H1 (cell line): ENCODE measurements at regions not wholly inside any gene's neighbourhood (a gene's known extent, or its start where the extent isn't known, plus 50 kb on each side); places are given as distances from the start of the nearest gene placed in this dataset.

Experiments
- ATF2 ChIP-seq: IDR thresholded peaks from 2 replicates; pipeline ENCODE4 v1.6.1; 2012; ENCODE audit warnings: low read length, inconsistent platforms
- CEBPB ChIP-seq: IDR thresholded peaks from 2 replicates; pipeline ENCODE4 v1.6.1; 2012; ENCODE audit warnings: low read depth, low read length
- CTCF ChIP-seq, 3 experiments: IDR thresholded peaks; 1 replicate in 2 of 3; 2 replicates in 1 of 3; pipeline versions ENCODE4 v1.5.1 to v1.6.1; 2011; ENCODE audit warnings: low read length in 3 of 3, mild to moderate bottlenecking in 3 of 3, inconsistent platforms in 2 of 3, low read depth in 1 of 3, moderate library complexity in 1 of 3; ENCODE audit not compliant: insufficient read depth in 1 of 3; ENCODE audit errors: control extremely low read depth in 1 of 3
- EZH2 ChIP-seq: fragments of 200-600 bp; sonication (generic); IDR thresholded peaks from 2 replicates; pipeline ENCODE4 v1.7.1; 2012; ENCODE audit warnings: low read depth, mild to moderate bottlenecking, moderate library complexity, low read length, inconsistent platforms; ENCODE audit not compliant: severe bottlenecking
- MAX ChIP-seq: IDR thresholded peaks from 2 replicates; pipeline ENCODE4 v1.6.1; 2012; ENCODE audit warnings: inconsistent platforms
- POLR2A ChIP-seq, 2 experiments: IDR thresholded peaks; 1 replicate in 1 of 2; 2 replicates in 1 of 2; pipeline ENCODE4 v1.6.1; 2011; ENCODE audit warnings: low read depth in 2 of 2, low read length in 2 of 2, mild to moderate bottlenecking in 2 of 2; ENCODE audit errors: control extremely low read depth in 1 of 2
- POLR2AphosphoS5 ChIP-seq: IDR thresholded peaks from 2 replicates; pipeline ENCODE4 v1.6.1; 2011; ENCODE audit warnings: low read depth, low read length
- POU5F1 ChIP-seq: IDR thresholded peaks from 2 replicates; pipeline ENCODE4 v1.6.1; 2011; ENCODE audit warnings: low read depth, mild to moderate bottlenecking, low read length, moderate library complexity
- RAD21 ChIP-seq, 2 experiments: IDR thresholded peaks in 1 of 2; conservative IDR thresholded peaks in 1 of 2; 2 replicates each; pipeline ENCODE4 v1.6.1; 2011; ENCODE audit warnings: low read depth in 2 of 2, low read length in 2 of 2, improper control_type of control experiment in 1 of 2, inconsistent platforms in 1 of 2, mild to moderate bottlenecking in 1 of 2, moderate library complexity in 1 of 2
- RXRA ChIP-seq: IDR thresholded peaks from 2 replicates; pipeline ENCODE4 v1.6.1; 2011; ENCODE audit warnings: low read depth, mild to moderate bottlenecking, low read length, moderate library complexity; ENCODE audit not compliant: insufficient read depth
- SUZ12 ChIP-seq: fragments of 200-600 bp; sonication (generic); IDR thresholded peaks from 2 replicates; pipeline ENCODE4 v1.6.1; 2012; ENCODE audit warnings: mild to moderate bottlenecking, inconsistent platforms, low read length, moderate library complexity, mixed read lengths

- TF ChIP-seq MAX (no peak), CTCF (IDR thresholded peaks at IDR 0.05; ENCODE audit: control extremely low read depth in 1 of 3, insufficient read depth in 1 of 3, low read depth in 1 of 3, low read length in 3 of 3) (peak in 2 of 3 experiments; percentile 9 to 36; a peak in 2 of 4 replicates), CEBPB (no peak), POLR2A (IDR thresholded peaks at IDR 0.05; ENCODE audit: control extremely low read depth in 1 of 2, low read depth in 2 of 2, low read length in 2 of 2) (no peak), RXRA (no peak), POLR2AphosphoS5 (no peak), ATF2 (no peak), SUZ12 (no peak), POU5F1 (no peak), RAD21 (IDR thresholded peaks at IDR 0.05 in 1 of 2, conservative IDR thresholded peaks at IDR 0.05 in 1 of 2; ENCODE audit: low read depth in 2 of 2, low read length in 2 of 2) (peak in 1 of 2 experiments; percentile 31; a peak in 1 of 4 replicates), EZH2 (no peak)
These were observed 106.6 kb upstream of the BTN3A2 start for GRCh38 chr6:26258212-26258977.
